Liver (tissue), 8 donors: ENCODE measurements at regions not wholly inside any gene's neighbourhood (a gene's known extent, or its start where the extent isn't known, plus 50 kb on each side); places are given as distances from the start of the nearest gene placed in this dataset.

Source experiments
- DNase-seq: peaks from one replicate; pipeline ENCODE4 v3.0.0-alpha.2; 2017; ENCODE audit warnings: low spot score
- H3K27ac ChIP-seq, 2 donors: one replicate each; pipeline ENCODE4 v1.7.0; 2013; ENCODE audit warnings: inconsistent platforms in 2 of 2, low read length in 2 of 2, control low read depth in 1 of 2, low read depth in 1 of 2, mild to moderate bottlenecking in 1 of 2
- H3K27me3 ChIP-seq, 4 donors: one replicate each; pipeline versions ENCODE4 v1.6.1 to v1.7.0; 2013; ENCODE audit warnings: low read length in 3 of 4, inconsistent platforms in 1 of 4, mild to moderate bottlenecking in 1 of 4, moderate library complexity in 1 of 4; ENCODE audit not compliant: control insufficient read depth in 4 of 4, insufficient read depth in 4 of 4
- H3K36me3 ChIP-seq, 4 donors: one replicate each; pipeline versions ENCODE4 v1.6.1 to v1.7.0; 2013; ENCODE audit warnings: low read length in 3 of 4, mild to moderate bottlenecking in 3 of 4, low read depth in 1 of 4, moderate library complexity in 1 of 4; ENCODE audit not compliant: control insufficient read depth in 4 of 4, insufficient read depth in 3 of 4
- H3K4me1 ChIP-seq, 4 donors: one replicate each; pipeline versions ENCODE4 v1.6.1 to v1.7.0; 2013; ENCODE audit warnings: low read length in 3 of 4, mild to moderate bottlenecking in 3 of 4, moderate library complexity in 1 of 4; ENCODE audit not compliant: control insufficient read depth in 4 of 4, insufficient read depth in 4 of 4
- H3K4me3 ChIP-seq, 3 donors: one replicate each; pipeline versions ENCODE4 v1.6.1 to v1.7.0; 2013; ENCODE audit warnings: low read length in 3 of 3, control low read depth in 1 of 3, low read depth in 1 of 3, mild to moderate bottlenecking in 1 of 3
- H3K9ac ChIP-seq, 2 donors: one replicate each; pipeline ENCODE4 v1.7.0; 2013; ENCODE audit warnings: low read length in 2 of 2, mild to moderate bottlenecking in 2 of 2, moderate library complexity in 2 of 2, control low read depth in 1 of 2, low read depth in 1 of 2
- H3K9me3 ChIP-seq, 4 donors: one replicate each; pipeline versions ENCODE4 v1.6.1 to v1.7.0; 2013; ENCODE audit warnings: low read length in 3 of 4; ENCODE audit not compliant: control insufficient read depth in 4 of 4
- ATF3 ChIP-seq: IDR thresholded peaks from 2 replicates; pipeline ENCODE4 v1.6.1; 2016; ENCODE audit warnings: antibody characterized with exemption
- CTCF ChIP-seq: fragments of 150-350 bp; IDR thresholded peaks from 2 replicates; pipeline ENCODE4 v1.5.1; 2017; ENCODE audit warnings: improper control_type of control experiment, low read depth, low read length; ENCODE audit not compliant: missing input control
- EGR1 ChIP-seq, 2 donors: IDR thresholded peaks; 2 replicates each; pipeline ENCODE4 v1.6.1; 2016 to 2018; ENCODE audit warnings: antibody characterized with exemption in 2 of 2, low read depth in 2 of 2
- FOXA1 ChIP-seq: IDR thresholded peaks from 2 replicates; pipeline ENCODE4 v1.6.1; 2016; ENCODE audit warnings: antibody characterized with exemption
- FOXA2 ChIP-seq: IDR thresholded peaks from 2 replicates; pipeline ENCODE4 v1.6.1; 2016; ENCODE audit warnings: antibody characterized with exemption
- GABPA ChIP-seq, 2 donors: IDR thresholded peaks in 1 of 2; conservative IDR thresholded peaks in 1 of 2; 2 replicates each; pipeline ENCODE4 v1.6.1; 2016; ENCODE audit warnings: antibody characterized with exemption in 2 of 2, mild to moderate bottlenecking in 1 of 2, moderate library complexity in 1 of 2
- HNF4A ChIP-seq, 2 donors: conservative IDR thresholded peaks; 2 replicates each; pipeline ENCODE4 v1.6.1; 2016; ENCODE audit warnings: antibody characterized with exemption in 2 of 2, mild to moderate bottlenecking in 2 of 2
- HNF4G ChIP-seq: IDR thresholded peaks from 2 replicates; pipeline ENCODE4 v1.6.1; 2016; ENCODE audit warnings: antibody characterized with exemption
- JUND ChIP-seq, 2 donors: IDR thresholded peaks; 2 replicates each; pipeline ENCODE4 v1.6.1; 2016; ENCODE audit warnings: antibody characterized with exemption in 2 of 2
- MAX ChIP-seq: IDR thresholded peaks from 2 replicates; pipeline ENCODE4 v1.6.1; 2016; ENCODE audit warnings: antibody characterized with exemption
- RAD21 ChIP-seq, 2 donors: IDR thresholded peaks; 2 replicates each; pipeline ENCODE4 v1.6.1; 2016; ENCODE audit warnings: antibody characterized with exemption in 2 of 2, mild to moderate bottlenecking in 2 of 2
- REST ChIP-seq: IDR thresholded peaks from 2 replicates; pipeline ENCODE4 v1.6.1; 2016; ENCODE audit warnings: antibody characterized with exemption, mild to moderate bottlenecking
- RXRA ChIP-seq, 2 donors: IDR thresholded peaks; 2 replicates each; pipeline ENCODE4 v1.6.1; 2017 to 2018; ENCODE audit warnings: antibody characterized with exemption in 2 of 2, mild to moderate bottlenecking in 1 of 2
- SP1 ChIP-seq: IDR thresholded peaks from 2 replicates; pipeline ENCODE4 v1.6.1; 2018; ENCODE audit warnings: antibody characterized with exemption, mild to moderate bottlenecking
- TAF1 ChIP-seq: conservative IDR thresholded peaks from 2 replicates; pipeline ENCODE4 v1.6.1; 2016; ENCODE audit warnings: antibody characterized with exemption, mild to moderate bottlenecking
- YY1 ChIP-seq: IDR thresholded peaks from 2 replicates; pipeline ENCODE4 v1.6.1; 2016; ENCODE audit warnings: antibody characterized with exemption, mild to moderate bottlenecking
- ZBTB33 ChIP-seq: IDR thresholded peaks from 2 replicates; pipeline ENCODE4 v1.6.1; 2016; ENCODE audit warnings: antibody characterized with exemption
- WGBS: extraction: QIAGEN DNeasy Blood & Tissue Kit; methylation state at CpG from one replicate; pipeline ENCODE4 v1.1.7; 2013; 5-methylcytosine and 5-hydroxymethylcytosine counted together
- donor health status: healthy.
- donor health status: healthy.
- donor health status: healthy.
- donor health status: healthy.
- donor health status: healthy.

- Histone ChIP-seq H3K4me3 (no peak overlapping the region), H3K4me1 (peaks cover 0 to 14% (median 7%) of the 10 kb centered on the region in 4 donors), H3K9ac (no peak overlapping the region), H3K9me3 (no peaks in the 10 kb centered on the region), H3K27me3 (no peaks in the 10 kb centered on the region), H3K36me3 (no peaks in the 10 kb centered on the region), H3K27ac (no peak overlapping the region)
- no peak for DNase-seq
- 82% methylated on average over 3 of the region's 3 CpGs for WGBS
- no peak for TF ChIP-seq TAF1
- TF ChIP-seq CTCF = no peak
- no peak for TF ChIP-seq RAD21 (IDR thresholded peaks at IDR 0.05)
- TF ChIP-seq MAX = no peak
- TF ChIP-seq YY1 = no peak
- TF ChIP-seq REST = no peak
- TF ChIP-seq RXRA (IDR thresholded peaks at IDR 0.05) = no peak
- no peak for TF ChIP-seq FOXA1
- TF ChIP-seq HNF4G = no peak
- no peak for TF ChIP-seq JUND (IDR thresholded peaks at IDR 0.05)
- TF ChIP-seq EGR1 (IDR thresholded peaks at IDR 0.05; ENCODE audit: low read depth in 2 of 2) = no peak
- no peak for TF ChIP-seq FOXA2
Observed at GRCh38 chr20:40584130-40584809, 104.8 kb downstream of the MAFB start.

- H3K27me3 ChIP-seq = no peaks in the 10 kb centered on the region
- peaks cover 0 to 14% (median 7%) of the 10 kb centered on the region in 4 donors for H3K4me1 ChIP-seq
- H3K9ac ChIP-seq = no peak overlapping the region
- H3K36me3 ChIP-seq = no peaks in the 10 kb centered on the region
- DNase-seq = no peak
- no peak overlapping the region for H3K27ac ChIP-seq
- 80% methylated on average over 7 of the region's 7 CpGs for WGBS
- H3K4me3 ChIP-seq = no peak overlapping the region
- no peaks in the 10 kb centered on the region for H3K9me3 ChIP-seq
- no peak for TF ChIP-seq HNF4A (conservative IDR thresholded peaks at IDR 0.05)
- TF ChIP-seq MAX = no peak
- no peak for TF ChIP-seq CTCF
- no peak for TF ChIP-seq ATF3
- no peak for TF ChIP-seq GABPA (IDR thresholded peaks at IDR 0.05 in 1 of 2, conservative IDR thresholded peaks at IDR 0.05 in 1 of 2)
- TF ChIP-seq HNF4G = no peak
- no peak for TF ChIP-seq RXRA (IDR thresholded peaks at IDR 0.05)
- no peak for TF ChIP-seq TAF1
- TF ChIP-seq ZBTB33 = no peak
- no peak for TF ChIP-seq JUND (IDR thresholded peaks at IDR 0.05)
- TF ChIP-seq YY1 = no peak
- TF ChIP-seq SP1 = no peak
- no peak for TF ChIP-seq FOXA1
- TF ChIP-seq REST = no peak
Observed at GRCh38 chr20:40583636-40584035, 105.4 kb downstream of the MAFB start.
